NCI-H2107 treated with DMSO at 0.1 percent for 48 hours (cell line): ENCODE measurements at regions not wholly inside any gene's neighbourhood (a gene's known extent, or its start where the extent isn't known, plus 50 kb on each side); places are given as distances from the start of the nearest gene placed in this dataset.
"Not testable (repeated sequence)": the region's sequence is repeated elsewhere in the genome, so short reads cannot be mapped to it uniquely, and the experiment has no call there.

Experiments used
- DNase-seq: peaks from one replicate; lab custom pipeline; 2025; ENCODE audit not compliant: unreplicated experiment; lab: John Stamatoyannopoulos, UW

DNA sequence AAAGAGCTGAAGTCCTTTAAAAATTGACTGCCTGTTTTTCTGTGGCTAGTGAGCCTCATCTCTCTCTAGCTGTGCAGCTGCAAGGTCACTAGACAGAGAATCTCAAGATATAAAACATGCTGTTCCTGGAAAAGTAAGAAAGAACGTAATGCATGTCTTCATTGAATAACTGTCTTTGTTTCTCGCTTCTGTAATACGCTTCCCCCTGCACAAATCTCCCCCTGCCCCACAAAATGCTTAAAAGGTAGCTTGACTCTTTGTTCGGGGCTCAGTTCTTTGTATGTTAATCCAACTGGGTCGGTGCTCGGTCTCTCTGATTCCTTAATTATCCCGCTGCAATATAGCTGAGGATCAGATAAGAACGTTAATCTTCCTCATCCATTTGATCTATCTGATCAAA, 1495.9 kb upstream of the DDX18 start:
- DNase-seq: not testable (repeated sequence)

DNA sequence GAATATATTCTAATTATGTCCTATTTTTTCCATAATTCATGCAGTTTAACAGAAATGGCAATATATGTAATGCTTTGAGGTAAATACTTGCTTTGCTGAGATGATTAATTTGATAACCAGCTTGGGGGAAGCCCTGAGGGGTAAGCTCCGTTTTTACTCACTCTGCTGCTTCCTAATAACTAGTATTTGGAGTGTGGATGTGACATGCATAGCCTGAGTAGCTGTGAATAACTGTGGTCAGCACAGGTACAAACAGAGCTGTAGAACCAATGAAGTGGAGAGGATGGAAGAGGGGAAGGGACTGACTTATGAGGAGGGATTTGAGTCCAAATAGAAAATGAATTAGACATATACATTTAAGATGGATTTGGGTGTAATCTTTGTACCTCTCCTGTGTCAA, 1495.5 kb upstream of the DDX18 start:
- DNase-seq: no peak

DNA sequence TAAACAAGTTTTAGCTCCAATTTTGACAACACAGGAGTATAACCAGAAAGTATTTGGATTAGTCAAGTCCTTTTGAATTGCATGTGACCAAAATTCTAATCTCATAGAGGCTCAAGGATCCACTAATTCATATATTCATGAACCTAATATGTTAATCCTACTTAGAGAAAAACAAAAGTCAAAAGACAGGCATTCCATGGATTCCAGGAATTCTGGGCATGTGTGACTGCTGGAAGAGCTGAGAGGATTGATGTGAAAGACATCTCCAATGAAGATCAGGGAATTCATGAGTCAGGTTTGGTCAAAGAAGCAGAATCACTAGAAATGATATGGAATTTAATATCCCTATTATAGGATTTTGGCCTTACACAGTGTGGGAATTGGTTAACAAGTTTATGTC, 1494.6 kb upstream of the DDX18 start:
- no peak for DNase-seq

DNA sequence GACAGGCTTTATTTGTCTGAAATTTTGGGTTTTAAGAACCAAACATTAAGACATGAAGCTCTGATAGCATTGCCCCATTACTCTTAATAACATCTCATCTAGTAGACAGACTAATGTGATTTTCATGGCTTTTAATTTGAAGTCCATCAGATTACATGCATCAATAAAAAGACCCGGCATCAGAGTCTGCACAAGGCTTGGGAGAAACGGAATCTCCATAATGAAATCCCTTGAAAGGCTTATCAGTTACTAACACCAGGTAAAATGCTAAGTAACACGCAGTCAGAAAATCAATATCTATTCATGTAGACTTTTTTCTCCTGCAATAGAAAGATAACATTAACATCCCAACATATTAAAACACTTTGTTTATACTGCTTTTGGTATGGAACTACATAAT, 1485.2 kb upstream of the DDX18 start:
- no peak for DNase-seq

DNA sequence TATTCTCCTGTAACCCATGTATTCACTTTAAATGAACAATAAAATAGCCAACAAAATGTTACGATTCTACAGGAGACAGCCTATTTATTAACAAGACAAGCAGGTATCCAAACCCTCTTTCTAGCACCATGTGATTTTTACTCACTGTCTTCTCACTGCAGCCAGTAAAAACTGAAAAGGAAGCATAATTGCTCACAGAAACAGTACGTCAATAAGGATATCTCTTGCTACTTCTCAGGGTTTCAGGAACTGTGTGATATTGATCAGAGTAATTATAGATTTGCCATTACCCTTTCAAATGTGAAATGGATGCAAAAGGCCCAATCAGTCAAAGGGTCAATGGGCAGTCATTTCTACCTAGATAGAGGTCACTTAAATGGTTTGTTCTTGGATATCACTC, 1473.8 kb upstream of the DDX18 start:
- no peak for DNase-seq

DNA sequence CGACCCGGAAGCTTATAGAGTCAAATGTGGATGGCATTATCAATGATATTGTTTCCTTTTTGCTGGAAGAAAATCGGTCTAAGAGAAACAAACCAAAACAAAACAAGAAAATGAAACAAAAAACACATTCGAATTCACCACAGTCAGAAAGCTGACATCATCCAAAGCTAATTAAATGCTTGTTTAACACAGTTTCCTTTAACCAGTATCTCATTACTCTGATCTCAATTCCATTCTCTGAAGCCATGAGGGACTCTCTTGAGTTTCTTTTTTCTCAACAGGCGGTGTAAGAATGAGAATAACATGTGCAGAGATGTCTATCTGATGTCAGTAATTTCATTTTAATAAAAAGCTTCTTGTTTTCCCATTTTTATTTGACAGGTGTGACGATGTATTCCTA, 1448.3 kb upstream of the DDX18 start:
- DNase-seq: no peak

DNA sequence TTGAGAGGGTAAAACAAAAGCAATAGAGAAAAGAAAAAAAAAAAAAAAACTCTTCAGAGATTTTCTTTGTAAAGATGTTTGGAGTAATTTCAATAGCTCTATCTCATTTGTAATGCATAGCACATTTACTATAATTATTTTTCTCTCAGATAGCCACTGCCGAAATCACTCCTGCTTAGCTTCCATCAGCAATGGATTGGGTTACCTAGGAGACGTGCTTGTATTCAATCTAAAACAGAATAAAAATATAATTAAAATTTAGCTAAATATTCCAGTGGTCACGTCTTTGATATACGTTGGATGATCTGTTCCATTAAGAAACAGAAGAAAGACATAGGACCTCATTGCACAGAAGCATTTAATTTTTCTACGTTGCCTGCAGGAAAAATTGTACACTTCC, 1435.7 kb upstream of the DDX18 start:
- no peak for DNase-seq

DNA sequence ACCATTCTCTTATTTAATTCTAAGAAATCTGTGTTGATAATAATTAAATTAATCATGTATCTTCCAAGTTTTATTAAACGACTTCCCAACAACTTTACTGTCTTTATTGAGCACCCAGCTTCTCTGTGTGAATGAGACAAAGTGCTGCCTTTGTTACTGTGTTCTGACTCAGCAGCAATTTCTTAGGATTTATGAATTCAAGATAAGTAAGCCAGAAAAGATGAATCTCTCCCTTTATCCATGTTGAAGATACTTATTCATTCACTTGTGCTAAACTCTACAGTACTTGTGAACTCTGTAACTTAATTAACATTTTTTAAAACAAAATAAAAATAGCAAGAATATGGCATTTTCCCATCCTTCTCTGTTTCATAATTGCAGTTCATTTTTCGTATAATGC, 1403.3 kb upstream of the DDX18 start:
- DNase-seq: no peak

DNA sequence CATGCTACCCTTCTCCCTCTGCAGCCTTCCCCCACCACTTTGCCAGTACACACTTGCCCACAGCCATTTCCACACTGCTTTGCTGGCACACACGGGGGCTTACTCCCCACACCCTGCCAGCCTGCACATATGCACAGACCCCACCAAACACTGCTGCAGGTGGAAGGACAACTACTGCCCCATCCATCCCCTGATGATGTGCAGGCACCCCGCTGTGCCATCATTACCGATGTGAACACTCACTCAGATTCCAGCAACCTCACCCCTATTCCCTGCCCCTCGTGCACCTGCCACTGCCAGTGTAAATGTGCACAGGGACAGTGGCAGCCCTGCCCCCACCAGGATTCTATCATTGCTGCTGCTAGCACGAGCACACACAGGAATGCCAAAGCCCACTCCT, 1400.8 kb upstream of the DDX18 start:
- DNase-seq: no peak

DNA sequence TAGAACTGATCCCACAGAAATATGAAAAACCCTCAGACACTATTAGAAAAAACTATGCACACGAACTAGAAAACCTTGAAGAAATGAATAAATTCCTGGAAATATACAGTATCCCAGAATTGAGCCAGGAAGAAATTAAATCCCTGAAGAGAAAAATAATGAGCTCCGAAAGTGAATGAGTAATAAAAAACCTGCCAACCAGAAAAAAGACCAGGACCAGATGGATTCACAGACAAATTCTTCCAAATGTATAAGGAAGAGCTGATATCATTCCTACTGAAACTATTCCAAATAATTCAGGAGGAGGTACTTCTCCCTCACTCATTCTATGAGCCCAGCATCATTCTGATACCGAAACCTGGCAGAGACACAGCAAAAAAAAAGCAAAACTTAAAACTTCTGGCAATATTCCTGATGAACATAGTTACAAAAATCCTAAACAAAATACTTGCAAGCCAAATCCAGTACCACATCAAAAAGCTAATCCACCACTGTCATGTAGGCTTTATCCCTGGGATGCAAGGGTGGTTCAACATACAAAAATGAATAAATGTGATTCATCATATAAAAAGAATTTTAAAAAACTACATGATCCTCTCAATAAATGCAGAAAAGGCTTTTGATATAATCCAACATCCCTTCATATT, 1397.6 kb upstream of the DDX18 start:
- DNase-seq: no peak

DNA sequence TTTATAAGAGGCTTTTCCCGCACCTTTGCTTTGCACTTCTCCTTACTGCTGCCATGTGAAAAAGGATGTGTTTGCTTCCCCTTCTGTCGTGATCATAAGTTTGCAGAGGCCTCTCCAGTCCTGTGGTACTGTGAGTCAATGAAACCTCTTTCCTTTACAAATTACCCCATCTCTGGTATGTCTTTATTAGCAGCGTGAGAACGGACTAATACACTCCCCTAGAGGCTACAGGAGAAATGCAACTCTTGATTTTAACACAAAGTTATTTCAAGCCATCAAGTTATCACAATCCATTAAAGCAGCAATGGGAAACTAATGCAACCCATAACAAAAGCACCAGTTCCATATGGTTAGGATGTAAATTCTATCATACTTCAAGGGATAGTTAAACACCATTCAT, 1378.8 kb upstream of the DDX18 start:
- no peak for DNase-seq

DNA sequence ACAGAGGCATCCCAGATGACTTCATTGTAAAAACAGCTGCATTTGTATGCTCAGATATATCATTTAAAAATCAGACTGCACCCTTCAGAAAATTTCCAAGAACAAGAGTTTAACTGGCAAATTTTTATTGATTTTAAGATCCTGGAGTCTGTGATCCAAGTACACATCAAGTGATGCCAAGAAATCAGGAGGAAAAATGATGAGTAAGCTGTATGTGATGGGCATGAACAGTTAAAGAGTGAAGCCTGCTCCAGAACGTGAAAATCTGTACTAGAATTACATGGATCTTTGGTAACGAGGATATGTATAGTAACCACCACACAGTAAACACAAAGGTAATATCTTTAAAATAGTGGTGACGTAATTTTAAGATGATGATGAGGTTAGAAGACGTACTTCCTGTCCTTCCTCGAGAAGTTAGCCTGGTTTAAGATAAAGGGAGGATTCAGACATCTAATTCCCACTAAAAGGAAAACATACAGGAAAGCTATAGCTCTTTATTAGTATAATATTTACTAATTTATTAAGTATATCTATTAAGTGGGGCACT, 1374.3 kb upstream of the DDX18 start:
- no peak for DNase-seq

DNA sequence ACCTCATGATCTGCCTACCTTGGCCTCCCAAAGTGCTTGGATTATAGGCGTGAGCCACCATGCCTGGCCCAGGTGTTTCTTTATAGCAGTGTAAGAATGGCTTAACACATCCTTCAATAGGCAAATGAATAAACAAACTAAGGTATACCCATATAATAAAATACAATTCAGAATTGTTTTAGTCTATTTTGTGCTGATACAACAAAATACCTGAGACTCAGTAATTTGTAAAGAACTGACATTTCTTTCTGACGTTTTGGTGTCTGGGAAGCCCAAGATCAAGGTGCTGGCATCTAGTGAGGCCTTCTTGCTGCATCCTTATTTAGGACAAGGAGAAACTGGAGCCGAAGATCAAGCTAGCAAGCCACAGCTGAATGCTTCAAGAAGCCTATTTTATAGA, 1372.1 kb upstream of the DDX18 start:
- no peak for DNase-seq

DNA sequence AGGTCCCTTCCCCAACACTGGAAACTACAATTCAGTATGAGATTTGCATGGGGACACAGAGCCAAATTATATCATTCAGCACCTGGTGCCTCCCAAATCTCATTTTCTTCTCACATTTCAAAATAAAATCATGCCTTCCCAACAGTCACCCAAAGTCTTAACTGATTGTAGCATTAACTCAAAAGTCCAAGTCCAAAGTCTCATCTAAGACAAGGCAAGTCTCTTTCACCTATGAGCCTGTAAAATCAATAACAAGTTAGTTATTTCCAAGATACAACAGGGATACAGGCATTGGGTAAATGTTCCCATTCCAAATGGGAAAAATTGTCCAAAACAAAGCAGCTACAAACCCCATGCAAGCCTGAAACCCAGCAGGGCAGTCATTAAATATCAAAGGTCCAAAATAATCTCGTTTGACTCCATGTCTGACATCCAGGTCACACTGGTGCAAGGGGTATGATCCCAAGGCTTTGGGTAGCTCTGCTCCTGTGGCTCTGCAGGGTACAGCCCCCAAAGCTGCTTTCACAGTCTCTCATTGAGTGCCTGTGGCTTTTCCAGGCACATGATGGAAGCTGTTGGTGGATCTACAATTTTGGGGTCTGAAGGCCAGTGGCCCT, 1370.1 kb upstream of the DDX18 start:
- DNase-seq: no peak

DNA sequence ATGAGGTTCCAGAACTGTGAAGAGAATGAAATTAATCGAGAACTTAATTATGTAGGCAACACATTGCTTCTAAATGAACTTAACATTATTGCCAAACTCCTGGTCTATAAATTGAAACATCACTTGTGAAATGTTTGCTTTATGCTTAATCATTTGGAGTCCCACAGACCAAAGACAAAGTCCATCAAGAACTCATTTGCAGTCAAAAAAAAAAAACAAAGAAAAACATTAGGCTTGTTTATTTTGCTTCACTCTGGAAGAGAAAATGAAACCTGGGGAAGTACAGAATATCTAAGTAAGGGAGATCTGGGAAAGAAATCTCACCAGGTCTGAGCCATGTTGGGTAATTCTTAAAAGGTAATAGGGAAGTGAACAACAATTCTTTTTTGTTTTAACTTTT, 1363.5 kb upstream of the DDX18 start:
- DNase-seq: no peak

DNA sequence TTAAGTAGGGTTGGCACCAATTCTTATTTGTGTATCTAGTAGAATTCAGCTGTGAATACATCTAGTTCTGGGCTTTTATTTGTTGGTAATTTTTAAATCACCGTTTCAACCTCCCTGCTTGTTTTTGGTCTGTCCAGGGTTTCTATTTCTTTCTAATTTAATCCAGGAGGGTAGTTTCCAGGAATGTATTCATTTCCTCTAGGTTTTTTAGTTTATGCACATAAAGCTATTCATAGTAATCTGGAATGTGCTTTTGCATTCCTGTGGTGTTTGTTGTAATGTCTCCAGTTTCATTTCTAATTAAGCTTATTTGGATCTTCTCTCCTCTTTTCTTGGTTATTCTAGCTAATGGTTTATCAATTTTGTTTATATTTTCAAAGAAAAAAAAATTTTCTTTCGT, 1361.8 kb upstream of the DDX18 start:
- DNase-seq: no peak

DNA sequence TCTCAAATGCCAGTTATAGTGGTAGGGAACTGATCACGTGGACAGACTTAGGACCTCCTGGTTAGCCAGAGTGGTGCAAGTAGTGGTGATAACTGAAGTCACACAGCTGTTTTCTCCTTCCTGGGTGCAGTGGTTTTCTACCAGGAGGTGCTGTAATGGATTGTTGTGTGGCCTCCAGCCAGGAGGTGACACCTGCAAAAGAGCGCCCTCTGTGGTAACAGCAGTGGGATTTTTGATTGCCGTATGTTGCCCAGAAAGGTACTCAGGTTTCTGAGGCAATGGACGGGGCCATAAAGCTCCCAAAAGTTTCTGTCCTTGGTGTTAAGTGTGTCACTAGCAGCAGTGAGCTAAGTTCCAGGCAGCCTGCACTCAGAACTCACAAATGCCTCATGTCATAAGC, 1358.1 kb upstream of the DDX18 start:
- no peak for DNase-seq

DNA sequence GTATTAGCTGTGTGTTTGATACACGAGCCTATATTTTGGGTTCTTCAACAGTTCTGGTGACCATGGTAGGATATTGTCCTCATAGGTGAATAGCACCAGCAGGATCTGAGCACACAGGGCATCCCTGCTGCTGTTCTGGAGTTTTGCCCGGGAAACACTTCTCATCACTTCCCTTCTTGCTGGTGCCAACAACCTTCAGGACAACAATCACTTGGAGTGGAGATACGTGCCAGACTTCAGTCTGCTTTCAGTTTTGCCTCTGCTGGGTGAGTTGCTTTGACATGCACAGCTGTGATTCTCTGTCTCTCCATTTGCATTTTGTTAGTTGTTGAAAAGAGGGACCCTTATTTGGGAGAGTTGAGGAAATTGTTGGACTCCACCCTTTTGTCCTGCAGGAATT, 1347.2 kb upstream of the DDX18 start:
- no peak for DNase-seq

DNA sequence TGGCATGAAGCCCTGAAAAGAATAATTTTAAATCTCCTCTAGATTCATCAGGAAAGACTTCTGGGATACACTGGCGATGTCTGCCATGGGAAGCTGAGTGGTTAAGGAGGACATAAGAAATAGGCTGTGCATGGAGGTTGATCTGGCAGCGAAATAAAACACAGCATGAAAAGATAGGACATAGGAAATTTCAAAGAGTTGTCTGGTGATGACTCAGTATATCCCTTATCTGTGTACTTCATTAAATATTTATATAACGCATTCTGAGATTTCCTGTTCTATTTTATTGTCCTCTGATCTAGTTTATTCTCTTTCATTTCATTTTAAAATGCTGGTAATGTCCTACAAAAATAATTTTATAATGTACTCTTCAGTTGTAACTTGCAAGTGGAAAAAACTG, 1337.3 kb upstream of the DDX18 start:
- DNase-seq: no peak

DNA sequence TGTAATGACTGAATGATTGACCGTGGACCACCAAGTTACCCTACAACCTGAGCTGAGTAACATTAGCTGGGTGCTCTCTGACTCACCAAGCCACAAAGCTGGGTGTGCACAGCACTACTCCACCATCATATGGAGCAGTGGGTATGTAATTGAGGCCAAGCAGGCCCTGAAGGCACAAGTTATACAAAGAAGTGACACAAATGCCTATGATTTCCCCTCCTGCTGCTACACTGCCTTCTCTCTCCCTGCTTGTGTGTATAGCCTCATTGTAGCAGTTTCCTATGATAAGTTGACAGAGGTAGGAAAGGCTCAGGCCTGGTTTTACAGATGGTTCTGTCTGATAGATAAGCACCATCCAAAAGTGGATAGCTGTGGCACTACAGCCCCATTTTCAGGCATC, 1327.2 kb upstream of the DDX18 start:
- DNase-seq: no peak

DNA sequence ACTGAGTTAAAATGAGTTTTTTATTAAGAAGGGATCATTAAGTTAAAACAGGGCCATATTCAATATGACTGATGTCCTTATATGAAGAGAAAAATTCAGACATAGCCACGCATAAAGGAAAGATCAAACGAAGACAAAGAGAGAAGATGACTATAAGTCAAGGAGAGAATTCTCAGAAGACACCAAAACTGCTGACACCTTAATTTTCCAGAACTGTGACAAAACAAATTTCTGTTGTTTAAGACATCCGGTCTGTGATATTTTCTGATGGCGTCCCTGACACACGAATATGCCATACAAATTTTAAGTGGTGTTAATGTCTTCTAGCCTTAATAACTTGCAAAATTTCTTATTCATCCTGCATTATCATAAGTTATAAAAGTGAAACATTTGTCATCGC, 1325.2 kb upstream of the DDX18 start:
- no peak for DNase-seq

DNA sequence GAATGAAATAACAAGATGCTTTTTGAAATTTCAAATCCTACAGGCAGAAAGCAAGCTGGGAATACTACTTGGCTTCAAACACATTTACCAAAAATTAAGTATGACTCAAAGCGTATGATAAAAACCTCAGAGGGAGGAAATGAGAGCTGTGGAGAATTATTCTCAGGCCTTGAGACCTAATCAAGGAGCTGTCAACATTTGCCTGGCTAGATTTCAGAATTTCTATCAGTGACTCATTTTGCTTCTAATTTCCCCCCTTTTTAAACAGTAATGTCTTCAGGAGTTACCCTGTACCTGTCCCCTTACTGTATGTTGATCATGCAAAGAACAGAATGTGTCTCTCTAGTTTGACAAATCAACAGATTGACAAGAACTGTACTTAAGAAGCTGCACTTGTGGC, 1324.5 kb upstream of the DDX18 start:
- DNase-seq: no peak

DNA sequence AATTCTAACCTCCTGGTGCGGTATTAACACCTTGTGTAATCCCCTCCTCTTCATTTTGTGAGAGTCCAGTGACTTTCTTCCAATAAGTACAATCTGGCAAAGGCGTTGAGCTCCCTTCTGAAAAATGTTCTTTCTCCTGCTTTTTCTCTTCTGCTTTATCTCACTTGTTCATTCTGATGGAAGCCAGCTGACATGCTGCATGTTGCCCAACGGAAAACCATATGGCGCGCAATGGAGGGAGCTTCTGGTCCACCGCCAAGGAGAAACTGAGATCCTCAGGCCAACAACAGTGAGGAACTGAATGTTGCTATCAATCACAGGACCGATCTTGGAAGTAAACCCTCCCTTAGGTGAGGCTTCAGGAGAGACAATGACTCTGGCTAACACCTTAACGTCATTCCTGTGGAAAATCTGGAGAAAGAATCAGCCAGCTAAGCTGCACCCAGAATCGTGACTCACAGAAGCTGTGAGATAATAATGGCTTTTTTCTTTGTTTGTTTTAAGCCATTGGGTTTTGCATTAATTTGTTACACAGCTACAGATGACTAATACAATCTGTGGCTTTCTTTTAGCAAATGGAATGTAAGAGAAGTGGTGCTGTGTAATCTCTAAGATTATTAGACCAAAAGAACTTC, 1323.9 kb upstream of the DDX18 start:
- DNase-seq: no peak
